Endothelial cell (in vitro differentiated cells): ENCODE measurements at regions not wholly inside any gene's neighbourhood (a gene's known extent, or its start where the extent isn't known, plus 50 kb on each side); places are given as distances from the start of the nearest gene placed in this dataset.

ENCODE experiments used
- DNase-seq: peaks from one replicate; pipeline ENCODE4 v3.0.0; 2021; ENCODE audit warnings: low spot score
- H3K27ac Mint-ChIP-seq: one replicate; pipeline ENCODE4 v1.8.0; 2021; ENCODE audit warnings: mixed read lengths, inconsistent platforms; ENCODE audit not compliant: unreplicated experiment
- H3K27me3 Mint-ChIP-seq: one replicate; pipeline ENCODE4 v1.8.0; 2021; ENCODE audit warnings: mild to moderate bottlenecking, moderate library complexity, mixed read lengths, inconsistent platforms; ENCODE audit not compliant: unreplicated experiment
- H3K36me3 Mint-ChIP-seq: one replicate; pipeline ENCODE4 v1.8.0; 2021; ENCODE audit warnings: mild to moderate bottlenecking, low read depth, mixed read lengths, inconsistent platforms; ENCODE audit not compliant: unreplicated experiment
- H3K4me1 Mint-ChIP-seq: one replicate; pipeline ENCODE4 v1.8.0; 2021; ENCODE audit warnings: mild to moderate bottlenecking, mixed read lengths, inconsistent platforms; ENCODE audit not compliant: unreplicated experiment
- H3K4me3 Mint-ChIP-seq: one replicate; pipeline ENCODE4 v1.8.0; 2021; ENCODE audit warnings: mild to moderate bottlenecking, mixed read lengths, inconsistent platforms; ENCODE audit not compliant: unreplicated experiment
- H3K9me3 Mint-ChIP-seq: one replicate; pipeline ENCODE4 v1.8.0; 2021; ENCODE audit warnings: mixed read lengths, inconsistent platforms; ENCODE audit not compliant: unreplicated experiment
- TF ChIP-seq, protein P1 (sequence below): fragments of 200-600 bp; sonication (generic); IDR thresholded peaks from one replicate; pipeline ENCODE4 v1.5.0; 2021; ENCODE audit warnings: antibody characterized with exemption; ENCODE audit not compliant: unreplicated experiment

DNA sequence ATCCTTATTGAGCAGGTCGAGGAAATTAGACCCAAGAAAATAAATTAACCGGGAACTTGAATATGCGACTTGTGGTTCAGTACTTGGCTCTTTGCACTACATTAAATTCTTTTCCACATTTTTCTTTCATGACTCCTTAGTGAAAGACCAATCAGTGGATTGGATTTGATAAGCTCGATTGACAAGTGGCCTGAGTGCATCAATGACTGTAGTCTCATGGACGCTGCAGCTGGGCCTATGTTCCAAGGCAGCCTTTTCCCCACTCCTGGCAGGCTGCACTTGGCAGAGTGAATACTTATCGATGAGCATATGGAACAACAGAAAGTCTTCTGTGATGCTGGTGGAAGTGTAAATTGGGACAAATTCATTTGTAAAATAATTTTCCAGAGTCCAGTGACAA lies 210.8 kb upstream of the EXOC2 start:
- H3K27ac Mint-ChIP-seq = no peak overlapping the region
- H3K36me3 Mint-ChIP-seq = peaks cover under 1% of the 10 kb centered on the region
- TF ChIP-seq, protein P1, sequence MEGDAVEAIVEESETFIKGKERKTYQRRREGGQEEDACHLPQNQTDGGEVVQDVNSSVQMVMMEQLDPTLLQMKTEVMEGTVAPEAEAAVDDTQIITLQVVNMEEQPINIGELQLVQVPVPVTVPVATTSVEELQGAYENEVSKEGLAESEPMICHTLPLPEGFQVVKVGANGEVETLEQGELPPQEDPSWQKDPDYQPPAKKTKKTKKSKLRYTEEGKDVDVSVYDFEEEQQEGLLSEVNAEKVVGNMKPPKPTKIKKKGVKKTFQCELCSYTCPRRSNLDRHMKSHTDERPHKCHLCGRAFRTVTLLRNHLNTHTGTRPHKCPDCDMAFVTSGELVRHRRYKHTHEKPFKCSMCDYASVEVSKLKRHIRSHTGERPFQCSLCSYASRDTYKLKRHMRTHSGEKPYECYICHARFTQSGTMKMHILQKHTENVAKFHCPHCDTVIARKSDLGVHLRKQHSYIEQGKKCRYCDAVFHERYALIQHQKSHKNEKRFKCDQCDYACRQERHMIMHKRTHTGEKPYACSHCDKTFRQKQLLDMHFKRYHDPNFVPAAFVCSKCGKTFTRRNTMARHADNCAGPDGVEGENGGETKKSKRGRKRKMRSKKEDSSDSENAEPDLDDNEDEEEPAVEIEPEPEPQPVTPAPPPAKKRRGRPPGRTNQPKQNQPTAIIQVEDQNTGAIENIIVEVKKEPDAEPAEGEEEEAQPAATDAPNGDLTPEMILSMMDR = no peak
- no peak for DNase-seq
- H3K4me1 Mint-ChIP-seq = no peaks in the 10 kb centered on the region
- peaks cover 11% of the 10 kb centered on the region for H3K27me3 Mint-ChIP-seq
- no peaks in the 10 kb centered on the region for H3K9me3 Mint-ChIP-seq
- no peak overlapping the region for H3K4me3 Mint-ChIP-seq

GRCh38 chr6:901696-902460 lies 208.9 kb upstream of the EXOC2 start:
- TF ChIP-seq, protein P1 = no peak
- Mint-ChIP-seq H3K36me3 (no peaks in the 10 kb centered on the region), H3K27ac (no peak overlapping the region), H3K27me3 (peaks cover 4% of the 10 kb centered on the region), H3K4me1 (no peaks in the 10 kb centered on the region), H3K4me3 (no peak overlapping the region), H3K9me3 (no peaks in the 10 kb centered on the region)
- no peak for DNase-seq

DNA sequence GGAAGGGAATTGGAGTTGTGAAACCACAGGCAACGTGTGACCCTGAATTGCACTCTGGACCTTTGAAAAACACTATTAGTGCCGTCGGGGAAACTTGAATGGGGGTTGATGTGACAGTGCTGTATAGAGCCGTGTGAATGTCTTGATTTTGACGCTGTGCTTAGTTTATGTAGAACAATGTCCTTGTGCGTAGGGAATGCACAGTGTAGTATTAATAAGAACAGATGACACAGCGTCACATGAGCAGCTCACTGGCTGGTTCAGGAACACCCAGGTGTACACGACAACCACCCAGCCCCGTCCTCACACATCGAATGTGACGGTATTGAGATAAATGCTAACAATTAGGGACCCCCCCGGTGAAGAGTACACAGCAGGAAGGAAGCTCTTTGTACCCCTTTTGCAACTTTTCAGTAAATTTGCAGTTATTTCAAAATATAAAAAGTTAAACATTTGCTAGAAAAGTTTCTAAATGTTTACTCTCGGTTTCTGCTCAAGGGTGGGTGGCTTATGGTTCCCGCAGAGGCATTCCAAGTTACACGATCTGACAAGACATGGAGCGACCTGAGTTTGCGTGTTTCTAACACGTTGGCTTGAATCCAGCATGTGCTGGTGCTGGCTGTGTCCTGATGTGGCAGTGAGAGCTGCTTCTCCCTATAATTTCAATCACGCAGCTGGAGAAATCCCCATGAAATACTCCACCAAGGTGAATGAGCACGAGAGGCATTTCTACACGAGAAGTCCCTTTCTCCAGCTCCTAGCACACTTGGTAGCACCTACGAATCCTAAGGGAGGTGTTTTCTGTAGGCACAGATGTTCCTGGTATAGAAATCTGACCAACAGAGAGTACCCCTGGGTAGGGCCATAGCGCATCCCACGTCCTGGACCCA lies 208.0 kb upstream of the EXOC2 start:
- Mint-ChIP-seq H3K36me3 (no peaks in the 10 kb centered on the region), H3K4me1 (no peaks in the 10 kb centered on the region), H3K27me3 (peaks cover 5% of the 10 kb centered on the region), H3K9me3 (no peaks in the 10 kb centered on the region), H3K4me3 (no peak overlapping the region), H3K27ac (no peak overlapping the region)
- DNase-seq = no peak
- TF ChIP-seq, protein P1 = no peak

DNA sequence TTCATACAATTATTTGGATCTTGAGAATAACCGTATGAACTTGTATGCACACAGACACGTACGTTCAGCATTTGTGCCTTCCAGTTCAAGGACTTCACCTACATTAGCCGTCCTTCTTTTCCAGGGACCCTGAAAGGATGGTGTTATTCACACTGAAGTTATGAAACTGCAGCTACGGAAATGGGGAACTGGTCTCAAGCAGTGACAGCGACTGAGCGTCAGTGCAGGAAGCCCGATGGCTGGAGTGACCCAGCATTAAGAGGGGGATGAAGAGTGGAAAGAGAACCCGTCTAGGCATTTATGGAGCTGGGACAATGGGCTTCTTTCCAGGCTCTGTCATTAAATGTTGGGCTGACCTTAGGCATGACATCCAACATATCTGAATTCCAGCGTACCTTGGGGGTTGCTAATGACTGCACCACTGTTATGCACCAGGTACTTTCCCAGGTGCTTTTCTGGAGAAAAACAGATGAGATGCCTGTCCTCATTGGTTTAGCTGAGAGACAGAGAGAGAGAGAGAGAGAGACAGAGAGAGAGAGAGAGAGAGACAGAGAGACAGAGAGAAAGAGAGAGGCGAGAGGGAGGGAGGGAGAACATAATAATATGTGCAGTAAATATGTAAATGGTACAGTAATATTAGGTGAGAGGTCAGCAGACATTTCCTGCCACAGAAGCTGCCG lies 204.7 kb upstream of the EXOC2 start:
- no peak overlapping the region for H3K4me3 Mint-ChIP-seq
- no peaks in the 10 kb centered on the region for H3K9me3 Mint-ChIP-seq
- H3K4me1 Mint-ChIP-seq = no peaks in the 10 kb centered on the region
- H3K27me3 Mint-ChIP-seq = peaks cover 5% of the 10 kb centered on the region
- no peak overlapping the region for H3K27ac Mint-ChIP-seq
- no peaks in the 10 kb centered on the region for H3K36me3 Mint-ChIP-seq
- DNase-seq = no peak
- TF ChIP-seq, protein P1 = no peak
